Putamen (tissue), 1 donor: ENCODE measurements at regions not wholly inside any gene's neighbourhood (a gene's known extent, or its start where the extent isn't known, plus 50 kb on each side); places are given as distances from the start of the nearest gene placed in this dataset.
"Not testable (repeated sequence)": the region's sequence is repeated elsewhere in the genome, so short reads cannot be mapped to it uniquely, and the experiment has no call there.

Experiments used
- DNase-seq: peaks from one replicate; pipeline ENCODE4 v3.0.0-alpha.2; 2016; ENCODE audit warnings: low spot score

DNA sequence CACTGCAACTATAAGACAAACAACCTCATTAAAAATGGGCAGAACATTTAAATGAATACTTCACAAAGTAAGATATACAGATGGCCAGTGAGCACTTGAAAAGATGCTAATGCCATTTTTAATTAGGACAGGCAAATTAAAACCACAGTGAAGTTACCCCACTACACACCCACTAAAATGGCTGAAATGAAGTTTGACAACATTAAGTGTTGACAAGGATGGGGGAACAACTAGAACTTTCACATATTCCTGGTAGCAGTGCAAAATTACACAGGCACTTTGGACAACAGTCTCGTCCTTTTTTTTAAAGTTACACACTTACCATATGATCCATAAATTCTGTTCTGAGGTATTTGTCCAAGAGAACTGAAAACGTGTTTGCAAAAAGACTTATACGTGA lies 278.9 kb upstream of the DIO3 start:
- DNase-seq: no peak

DNA sequence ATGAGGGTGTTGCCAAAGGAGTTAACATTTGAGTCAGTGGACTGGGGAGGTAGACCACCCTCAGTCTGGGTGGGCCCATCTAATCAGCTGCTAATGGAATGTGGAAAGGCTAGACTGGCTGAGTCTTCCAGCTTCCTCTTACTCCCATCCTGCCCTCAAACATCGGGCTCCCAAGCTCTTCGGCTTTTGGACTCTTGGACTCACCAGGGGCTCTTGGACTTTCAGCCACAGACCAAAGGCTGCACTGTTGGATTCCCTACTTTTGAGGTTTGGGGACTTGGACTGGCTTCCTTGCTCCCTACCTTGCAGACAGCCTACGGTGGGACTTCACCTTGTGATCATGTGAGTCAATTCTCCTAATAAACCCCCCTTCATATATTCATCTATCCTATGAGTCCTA lies 276.6 kb upstream of the DIO3 start:
- no peak for DNase-seq

DNA sequence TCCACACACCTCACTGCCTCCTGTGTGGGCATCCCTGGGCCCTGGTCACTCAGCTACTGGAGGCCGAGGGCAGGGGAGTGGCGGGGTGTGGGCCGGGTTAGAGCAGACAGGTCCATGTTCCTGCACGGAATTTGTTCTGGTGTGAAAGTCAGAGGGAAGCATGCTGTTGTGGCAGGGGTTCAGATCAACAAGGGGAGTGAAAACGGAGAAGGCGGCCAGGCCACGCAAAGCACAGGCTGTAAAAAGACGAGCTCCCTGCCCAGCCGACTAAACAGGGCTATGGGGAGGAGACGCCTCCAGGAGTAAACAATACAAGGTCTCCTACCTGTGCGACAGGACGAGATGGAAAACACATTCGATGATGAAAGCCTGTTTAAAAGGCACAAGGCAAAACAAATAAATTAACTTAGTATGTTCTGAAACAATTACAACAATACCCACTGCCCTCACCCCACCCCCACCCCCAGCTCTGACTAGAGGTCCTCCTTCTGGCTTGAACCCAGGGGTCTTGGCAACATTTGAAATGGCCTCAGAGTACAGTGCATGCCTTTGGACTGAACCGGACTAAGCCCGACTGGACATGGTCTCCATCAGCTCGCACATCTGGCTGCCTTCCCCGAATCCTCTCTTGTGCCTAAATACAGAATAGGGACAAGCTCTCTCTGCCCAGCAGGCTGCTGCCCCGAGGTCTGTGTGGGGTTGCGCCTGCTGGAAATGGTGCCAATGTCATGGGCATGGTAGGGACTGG lies 274.9 kb upstream of the DIO3 start:
- no peak for DNase-seq

DNA sequence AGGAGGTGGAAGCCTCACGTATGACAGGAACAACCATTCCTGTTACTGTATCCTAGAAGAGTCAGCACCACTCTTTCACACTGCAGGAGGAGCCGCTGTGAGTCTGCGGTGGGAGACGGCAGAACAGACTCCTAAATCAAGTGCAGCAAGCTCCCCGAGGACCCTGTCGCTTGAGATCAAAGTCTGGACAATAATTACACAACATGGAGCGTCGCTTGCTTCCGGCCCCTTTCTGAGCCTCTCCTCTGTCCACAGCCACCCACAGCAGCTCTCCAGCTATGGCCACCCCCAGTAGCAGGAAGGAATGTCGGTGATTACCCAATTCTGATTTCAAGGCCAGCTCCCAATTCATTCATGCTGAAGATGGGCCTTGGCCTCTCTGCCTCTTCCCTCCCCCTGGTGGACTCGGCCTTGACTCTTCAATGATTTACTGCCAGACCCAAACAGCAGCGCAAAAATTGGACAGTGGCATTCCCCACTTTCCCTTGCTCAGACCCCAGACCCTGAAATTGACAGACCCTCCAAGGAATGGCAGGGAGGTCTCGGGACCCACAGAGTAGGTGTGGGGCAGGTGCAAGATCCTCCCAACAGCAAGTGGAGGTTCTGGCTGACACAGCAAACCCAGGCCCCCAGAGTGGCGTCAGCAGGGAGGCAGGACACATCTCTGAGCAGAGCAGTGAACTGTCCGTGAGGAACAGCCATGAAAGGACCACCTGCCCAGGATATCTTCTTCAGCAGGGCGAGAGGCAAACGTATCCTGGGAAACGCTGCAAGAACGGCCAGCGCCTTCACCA lies 272.7 kb upstream of the DIO3 start:
- DNase-seq: no peak

DNA sequence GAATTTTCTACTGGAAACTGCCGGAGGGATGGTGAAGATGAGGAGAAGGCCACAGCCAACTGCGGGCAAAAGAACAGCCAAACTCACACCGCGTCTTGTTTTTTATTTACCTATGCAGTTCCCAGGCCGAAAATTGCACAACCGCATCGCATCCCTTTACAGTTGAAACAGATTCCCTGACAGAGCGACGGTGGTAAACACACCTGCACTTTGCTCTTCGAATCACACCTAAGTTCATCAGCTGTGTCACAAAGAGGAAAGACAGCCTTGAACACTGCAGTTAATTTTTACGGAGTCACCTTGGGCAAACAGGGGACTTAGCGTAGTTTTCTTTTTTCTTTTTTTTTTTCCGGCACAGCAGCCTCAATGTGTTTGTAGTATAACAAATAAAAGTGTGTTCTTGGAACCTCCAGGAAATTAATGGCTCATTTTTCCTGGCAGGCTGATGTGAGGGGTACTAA lies 272.0 kb upstream of the DIO3 start:
- no peak for DNase-seq

DNA sequence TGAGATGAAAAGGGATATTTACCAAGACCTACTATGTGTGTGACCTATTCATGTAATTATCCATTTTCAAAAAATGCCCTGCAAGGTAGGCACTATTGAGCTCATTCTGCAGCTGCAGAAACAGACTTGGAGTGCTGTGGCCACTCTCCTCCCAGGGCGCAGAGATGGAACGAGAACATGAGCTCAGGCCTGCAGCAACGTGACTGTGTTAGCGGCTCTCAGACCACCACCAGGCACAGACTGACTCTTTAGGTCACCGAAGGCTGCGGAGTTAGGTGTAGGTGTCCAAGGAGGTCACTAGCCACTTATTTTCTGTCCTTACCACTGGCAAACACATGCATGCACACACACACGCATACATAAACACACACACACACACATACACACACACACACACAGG lies 271.4 kb upstream of the DIO3 start:
- no peak for DNase-seq

DNA sequence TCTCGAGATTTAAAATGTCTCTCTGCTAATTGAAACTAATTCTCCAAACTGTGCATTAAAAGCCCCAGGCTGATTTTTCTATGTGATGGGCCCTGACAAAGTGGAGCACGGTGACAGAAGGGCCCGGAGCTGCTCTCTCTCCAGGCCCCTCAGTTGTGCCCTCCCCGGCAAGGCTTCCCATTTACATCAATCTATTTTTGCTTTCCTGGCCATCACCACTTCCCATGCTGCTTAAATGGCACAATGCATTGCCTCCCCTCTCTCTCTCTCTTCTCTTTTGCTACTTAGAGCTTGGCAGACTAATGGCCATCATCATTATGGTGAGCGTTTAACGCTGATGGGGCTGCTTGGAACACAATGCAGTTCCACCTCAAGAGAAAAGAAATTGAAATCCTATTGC lies 270.7 kb upstream of the DIO3 start:
- no peak for DNase-seq

DNA sequence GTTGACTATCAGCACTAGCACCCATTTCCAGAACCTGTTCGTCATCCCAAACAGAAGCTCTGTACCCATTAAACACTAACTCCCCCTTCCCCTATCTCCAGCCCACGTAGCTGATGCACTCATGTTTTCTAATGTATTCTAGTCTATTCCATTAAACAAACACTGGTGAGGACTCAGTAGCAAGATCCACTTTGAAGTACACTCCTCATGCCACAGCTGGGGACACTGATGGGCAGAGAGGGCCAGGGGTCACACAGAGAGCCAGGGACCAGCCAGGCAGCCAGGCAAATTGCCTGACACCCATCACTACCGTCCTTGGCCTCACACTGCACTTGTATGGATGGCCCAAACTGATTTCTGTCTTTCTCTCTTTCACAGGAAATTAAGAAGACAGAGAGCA lies 269.9 kb upstream of the DIO3 start:
- DNase-seq: no peak

DNA sequence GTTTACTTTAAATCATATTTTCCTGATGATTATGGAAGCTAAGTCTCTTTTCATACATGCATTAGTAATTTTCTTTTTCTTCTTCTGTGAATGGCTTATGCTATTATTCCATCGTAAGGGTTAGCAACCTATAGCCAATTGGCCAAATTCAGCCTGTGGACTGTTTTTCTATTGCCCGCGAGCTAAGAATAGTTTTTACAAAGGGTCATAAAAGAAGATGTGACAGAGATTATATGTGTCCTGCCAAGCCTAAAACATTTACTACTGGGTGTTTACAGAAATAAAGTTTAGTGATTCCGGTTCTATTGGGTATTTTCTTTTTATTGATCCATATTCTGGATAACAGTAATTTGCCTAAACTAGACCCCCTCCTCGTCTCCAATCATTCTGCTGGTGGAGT lies 268.8 kb upstream of the DIO3 start:
- no peak for DNase-seq

DNA sequence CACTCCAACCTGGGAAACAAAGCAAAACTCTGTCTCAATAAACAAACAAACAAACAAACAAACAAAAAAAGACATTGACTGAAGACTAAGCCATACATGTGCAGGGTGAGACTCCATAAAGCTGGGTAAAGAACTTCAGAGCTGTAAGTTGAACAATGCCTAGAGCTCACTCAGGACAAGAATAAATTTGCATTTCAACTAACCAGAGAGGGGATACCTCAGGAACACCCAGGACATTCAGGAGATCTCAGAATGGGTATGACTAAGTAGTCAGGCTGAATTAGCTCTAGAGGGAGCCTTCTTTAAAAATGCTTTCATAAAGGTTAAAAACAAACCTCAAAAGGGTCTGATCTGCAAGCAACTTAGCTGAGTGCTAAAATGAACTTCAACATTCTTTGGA lies 267.7 kb upstream of the DIO3 start:
- DNase-seq: no peak

DNA sequence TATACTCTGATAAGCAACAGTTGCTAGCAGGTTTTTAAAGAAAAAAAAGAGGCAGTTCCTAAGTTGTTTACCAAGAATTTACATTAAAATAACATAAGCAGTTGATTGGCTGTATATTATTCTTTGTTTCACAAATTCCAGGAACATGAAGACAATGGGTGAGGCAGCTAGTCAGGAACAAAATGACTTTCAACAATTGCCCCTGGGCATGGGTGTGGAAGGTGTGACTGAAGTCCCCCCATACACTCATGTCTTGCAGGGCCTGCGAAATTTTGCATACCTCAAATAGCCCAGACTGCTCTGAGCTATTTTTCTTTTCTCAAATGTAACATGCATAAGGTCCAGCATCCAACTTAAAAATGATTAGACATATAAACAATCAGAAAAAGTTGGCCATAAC lies 267.2 kb upstream of the DIO3 start:
- DNase-seq: no peak

DNA sequence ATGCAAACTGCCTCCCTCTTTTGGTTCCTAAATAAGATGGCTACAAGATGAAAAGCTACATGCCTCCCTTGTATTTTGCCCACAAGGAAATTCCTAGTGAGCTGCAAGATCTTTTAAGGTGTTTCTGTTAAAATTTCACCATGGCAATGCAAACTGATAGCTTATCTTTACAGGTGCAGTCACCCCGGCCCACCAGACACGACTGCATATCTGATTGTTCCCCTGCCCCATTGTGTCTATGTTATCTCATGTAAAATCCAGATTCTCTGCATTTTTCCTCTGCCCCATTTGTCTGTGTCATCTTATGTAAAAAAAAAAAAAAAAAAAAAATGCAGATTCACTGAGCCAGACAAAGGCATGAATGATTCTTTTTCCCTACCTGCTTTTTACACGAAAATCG lies 261.5 kb upstream of the DIO3 start:
- DNase-seq: not testable (repeated sequence)

DNA sequence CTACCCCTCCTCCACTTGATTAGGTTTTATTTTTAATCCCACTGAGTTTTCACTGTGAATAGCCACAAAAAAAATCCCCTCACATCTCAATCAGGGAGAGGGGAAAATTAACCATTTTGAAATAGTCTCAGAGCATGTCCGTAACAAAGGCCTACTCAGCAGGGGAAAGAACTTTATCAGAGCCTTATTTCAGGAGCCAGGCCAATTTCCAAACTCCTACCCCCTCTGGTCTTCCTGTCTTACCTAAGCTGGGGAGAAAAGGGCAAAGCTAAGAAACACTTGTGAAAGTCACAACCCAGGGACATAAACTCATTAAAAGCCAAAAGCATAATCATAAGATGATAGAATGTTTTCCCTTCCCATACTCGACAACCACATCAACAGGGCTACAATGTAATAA lies 260.3 kb upstream of the DIO3 start:
- no peak for DNase-seq

DNA sequence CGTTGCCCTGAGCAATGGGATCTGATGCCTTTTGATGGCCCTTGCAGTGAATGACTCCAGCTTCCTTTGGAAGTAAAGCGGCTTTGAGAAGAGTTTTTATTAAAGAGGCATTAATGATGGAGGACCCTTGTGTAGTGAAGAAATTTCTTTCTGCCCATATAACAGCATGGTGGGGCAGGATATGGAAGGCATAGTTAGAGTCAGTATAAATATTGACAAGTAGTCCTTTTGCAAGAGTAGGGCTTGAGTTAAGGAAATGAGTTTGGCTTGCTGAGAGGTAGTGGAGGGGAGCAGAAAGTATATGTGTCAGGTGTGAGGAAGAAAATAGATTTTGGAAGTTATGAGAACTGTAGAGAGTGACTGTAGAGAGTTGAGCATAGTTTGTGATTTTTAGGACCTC lies 254.1 kb upstream of the DIO3 start:
- DNase-seq: not testable (repeated sequence)

DNA sequence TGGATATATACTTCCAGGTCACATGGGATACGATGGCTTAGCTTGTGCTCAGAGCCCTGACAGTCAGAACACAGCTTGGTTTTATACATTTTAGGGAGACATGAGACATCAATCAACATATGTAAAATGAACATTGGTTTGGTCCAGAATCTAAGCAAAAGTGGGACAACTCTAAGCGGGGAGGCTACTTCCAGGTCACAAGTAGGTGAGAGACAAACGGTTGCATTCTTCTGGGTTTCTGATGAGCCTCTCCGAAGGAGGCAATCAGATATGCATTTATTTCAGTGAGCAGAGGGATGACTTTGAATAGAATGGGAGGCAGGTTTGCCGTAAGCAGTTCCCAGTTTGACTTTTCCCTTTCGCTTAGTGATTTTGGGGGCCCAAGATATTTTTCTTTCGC lies 250.1 kb upstream of the DIO3 start:
- not testable (repeated sequence) for DNase-seq

DNA sequence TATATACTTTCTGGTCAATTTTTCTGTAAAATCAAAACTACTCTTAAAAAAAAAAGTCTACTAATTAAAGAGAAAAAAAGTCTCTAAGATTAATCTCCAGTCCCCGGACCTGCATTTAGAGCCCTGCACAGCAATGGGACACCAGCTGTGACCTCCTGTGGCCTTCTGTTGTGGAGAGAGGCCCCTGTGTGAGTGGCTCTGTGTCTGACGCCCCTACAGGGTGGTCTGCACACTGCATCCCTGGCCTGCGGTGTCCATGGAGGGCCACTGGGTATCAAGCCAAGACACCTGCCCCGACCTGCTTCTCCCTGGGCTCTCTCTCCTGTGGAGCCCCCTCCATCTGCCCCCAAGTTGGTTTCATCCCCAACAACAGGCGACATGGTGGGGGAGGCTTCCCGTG lies 248.0 kb upstream of the DIO3 start:
- no peak for DNase-seq

DNA sequence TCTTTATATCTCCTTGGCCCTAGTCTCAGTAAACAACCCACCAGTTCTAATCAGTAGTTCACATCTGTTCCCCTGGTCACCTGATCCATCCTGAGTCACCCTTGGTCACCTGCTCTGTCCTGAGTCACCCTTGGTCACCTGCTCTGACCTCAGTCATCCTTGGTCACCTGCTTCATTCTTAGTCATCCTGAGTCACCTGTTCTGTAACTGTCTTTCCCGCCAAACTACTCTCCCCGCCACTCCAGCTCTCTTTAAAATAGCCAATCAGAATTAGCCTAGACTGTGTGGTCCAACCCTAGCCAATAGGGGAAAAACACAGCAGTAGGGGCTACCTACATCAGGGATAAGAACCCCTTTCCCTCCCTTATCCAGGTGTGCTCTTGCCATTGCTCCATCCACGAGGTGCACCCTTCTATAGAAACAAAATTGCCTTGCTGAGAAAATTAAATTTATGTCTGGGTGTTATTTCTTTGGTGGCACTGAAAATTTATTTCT lies 245.4 kb upstream of the DIO3 start:
- DNase-seq: no peak

DNA sequence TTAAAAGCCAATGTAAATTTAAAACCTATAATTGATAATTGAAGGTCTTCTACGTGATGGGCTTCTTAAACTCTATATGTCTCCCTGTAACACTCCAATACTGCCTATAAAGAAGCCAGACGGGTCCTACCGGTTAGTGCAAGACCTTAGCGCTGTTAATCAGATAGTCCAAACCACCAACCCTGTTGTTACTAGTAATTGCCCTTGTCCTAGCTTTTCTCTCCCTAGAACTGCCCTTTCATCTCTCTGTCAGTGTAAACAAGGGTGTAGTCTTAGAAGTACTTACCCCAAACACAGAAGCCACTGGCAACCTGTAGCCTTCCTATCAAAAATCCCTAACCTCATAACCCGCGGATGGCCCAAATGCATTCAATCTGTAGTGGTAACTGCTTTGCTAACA lies 243.0 kb upstream of the DIO3 start:
- no peak for DNase-seq

DNA sequence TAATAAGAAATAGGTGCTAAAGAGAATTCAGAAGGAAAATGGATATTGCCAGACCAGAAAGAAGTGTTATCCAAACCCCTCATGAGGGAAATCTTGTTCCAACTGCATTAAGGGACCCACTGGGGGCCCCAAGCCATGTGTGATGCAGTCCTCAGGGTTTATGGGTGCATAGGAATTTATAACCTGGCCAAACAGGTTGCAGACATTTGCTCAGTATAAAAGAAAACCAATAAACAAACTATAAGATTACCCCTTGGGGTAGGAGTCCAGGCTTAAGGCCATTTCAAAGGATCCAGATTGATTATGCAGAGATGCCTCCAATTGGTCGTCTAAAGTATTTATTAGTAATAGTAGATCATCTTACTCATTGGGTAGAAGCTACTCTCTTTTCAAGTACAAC lies 240.9 kb upstream of the DIO3 start:
- DNase-seq: no peak

DNA sequence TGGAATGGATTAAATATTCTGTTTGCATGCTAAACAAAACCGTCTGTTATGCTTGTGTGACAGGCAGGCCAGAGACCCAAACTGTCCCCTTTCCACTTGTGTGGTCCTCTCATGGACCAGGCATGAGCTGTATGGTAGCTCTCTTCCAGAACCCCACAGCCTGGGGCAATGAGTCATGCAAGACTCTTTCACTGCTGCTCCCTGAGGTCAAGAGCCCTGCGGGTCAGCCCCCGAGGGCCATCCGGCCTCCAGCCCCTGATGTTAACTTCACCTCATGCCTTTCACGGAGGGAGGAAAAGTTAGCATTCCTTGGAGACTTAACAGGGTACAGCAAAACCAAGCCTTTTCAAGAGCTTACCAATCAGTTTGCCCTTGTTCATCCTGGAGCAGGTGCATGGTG lies 239.1 kb upstream of the DIO3 start:
- no peak for DNase-seq

DNA sequence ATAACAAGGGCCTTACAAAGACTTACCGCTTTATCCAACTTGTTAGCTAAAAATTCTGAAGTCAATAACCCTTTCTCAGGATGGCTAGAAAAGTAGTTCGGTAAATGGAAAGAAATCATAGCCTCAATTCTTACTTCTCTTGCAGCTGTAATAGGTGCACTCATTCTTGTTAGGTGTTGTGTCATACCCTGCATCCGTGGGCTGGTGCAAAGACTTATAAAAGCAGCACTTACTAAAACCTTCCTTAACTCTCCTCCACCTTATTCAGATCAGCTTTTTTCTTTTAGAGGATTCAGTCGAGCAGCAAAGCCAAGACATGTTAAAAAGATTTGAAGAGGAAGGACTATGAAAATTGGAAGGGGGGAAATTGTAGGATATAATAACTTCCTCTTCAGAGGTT lies 238.2 kb upstream of the DIO3 start:
- peak; percentile 7 for DNase-seq

DNA sequence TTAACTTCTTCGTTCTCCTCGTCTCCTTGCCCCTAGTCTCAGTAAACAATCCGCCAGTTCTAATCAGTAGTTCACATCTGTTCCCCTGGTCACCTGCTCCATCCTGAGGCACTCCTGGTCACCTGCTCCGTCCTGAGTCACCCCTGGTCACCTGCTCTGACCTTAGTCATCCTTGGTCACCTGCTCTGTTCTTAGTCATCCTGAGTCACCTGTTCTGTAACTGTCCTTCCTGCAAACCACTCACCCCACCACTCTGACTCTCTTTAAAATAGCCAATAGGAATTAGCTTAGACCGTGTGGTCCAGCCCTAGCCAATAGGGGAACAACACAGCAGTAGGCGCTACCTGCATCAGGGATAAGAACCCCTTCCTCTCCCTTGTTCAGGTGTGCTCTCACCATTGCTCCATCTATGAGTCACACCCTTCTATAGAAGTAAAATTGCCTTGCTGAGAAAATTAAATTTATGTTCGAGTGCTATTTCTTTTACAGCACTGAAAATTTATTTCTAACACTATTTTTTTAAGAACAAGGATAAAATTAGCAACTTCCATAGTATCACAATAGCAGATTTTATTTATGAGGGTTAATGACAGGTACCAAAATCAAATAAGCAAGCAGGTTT lies 237.6 kb upstream of the DIO3 start:
- not testable (repeated sequence) for DNase-seq

DNA sequence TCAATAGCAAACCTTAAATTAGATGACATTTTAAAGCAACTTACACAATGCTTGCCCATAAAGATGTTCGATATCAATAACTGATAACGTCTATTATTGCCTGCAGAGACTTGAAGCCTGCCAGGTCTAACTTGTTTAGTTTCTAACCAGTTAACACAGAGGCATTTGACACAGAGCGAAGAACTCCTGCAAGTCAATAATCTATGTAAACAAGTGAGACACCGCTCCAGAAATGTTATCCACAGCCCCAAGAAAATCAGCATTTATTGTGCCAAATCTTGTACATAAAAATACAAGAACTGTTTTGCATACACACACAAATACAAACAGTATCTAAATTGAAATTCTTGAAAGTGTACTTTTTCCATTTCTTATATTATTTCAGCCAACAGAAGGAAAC lies 236.0 kb upstream of the DIO3 start:
- no peak for DNase-seq
